ENCODE measurements at regions not wholly inside any gene's neighbourhood (a gene's known extent, or its start where the extent isn't known, plus 50 kb on each side); places are given as distances from the start of the nearest gene placed in this dataset.

DNA sequence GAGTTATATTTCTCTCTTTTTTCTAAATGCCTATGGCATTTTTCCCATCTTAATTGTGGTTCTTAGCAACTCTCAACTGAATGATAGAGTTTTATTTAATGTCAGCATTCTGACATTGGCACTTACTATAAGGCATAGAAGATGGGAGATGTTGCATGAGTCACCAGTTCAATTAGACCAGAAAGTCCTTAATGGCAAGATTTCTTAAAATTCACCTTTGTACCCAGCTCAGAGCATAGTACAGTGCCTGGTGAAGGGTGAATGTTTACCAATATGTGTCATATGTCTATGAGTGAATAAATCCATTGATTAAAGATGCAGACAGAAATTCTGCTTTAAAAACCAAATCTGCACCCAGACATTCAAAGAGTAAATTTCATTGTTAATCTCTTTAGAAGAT is 526.9 kb downstream of the EFNB2 start:
- Histone ChIP-seq H3K9me3 (ENCODE audit: control insufficient read depth, low read depth, low read length) (no peaks in the 10 kb centered on the region), H3K4me3 (ENCODE audit: low read length) (no peak overlapping the region), H3K9ac (ENCODE audit: low read length) (no peak overlapping the region), H3K27ac (ENCODE audit: low read length) (no peak overlapping the region), H3K27me3 (ENCODE audit: control insufficient read depth, insufficient read depth, low read length) (no peaks in the 10 kb centered on the region), H3K4me1 (ENCODE audit: control insufficient read depth, low read depth, low read length) (no peaks in the 10 kb centered on the region), H3K36me3 (ENCODE audit: control insufficient read depth, low read depth, low read length) (no peaks in the 10 kb centered on the region)

DNA sequence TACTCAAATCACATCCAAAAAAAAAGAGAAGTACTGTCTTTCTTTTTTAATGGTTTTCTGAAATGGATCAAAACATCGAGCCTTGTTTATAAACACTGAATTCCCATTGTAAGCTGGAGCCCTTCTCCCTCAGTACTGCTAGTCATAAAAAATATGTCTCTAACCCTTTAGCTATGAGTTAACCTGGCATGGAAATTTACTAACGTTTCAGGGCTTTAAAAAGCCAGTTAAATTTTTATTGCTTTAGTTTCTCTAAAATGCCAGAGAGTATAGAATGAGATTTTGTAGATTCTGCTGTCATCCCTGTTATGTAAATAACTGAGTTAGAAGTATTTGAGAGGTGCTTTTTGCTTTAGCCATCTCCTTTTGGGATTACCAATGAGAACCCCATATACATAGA is 528.3 kb downstream of the EFNB2 start:
- H3K4me3 ChIP-seq (ENCODE audit: low read length), result no peak overlapping the region

GRCh38 chr13:106003651-106004050 is 531.8 kb downstream of the EFNB2 start:
- no peaks in the 10 kb centered on the region for H3K27me3 ChIP-seq (ENCODE audit: control insufficient read depth, insufficient read depth, low read length)
- H3K9ac ChIP-seq (ENCODE audit: low read length), result no peak overlapping the region
- no peaks in the 10 kb centered on the region for H3K9me3 ChIP-seq (ENCODE audit: control insufficient read depth, low read depth, low read length)
- no peak overlapping the region for H3K4me3 ChIP-seq (ENCODE audit: low read length)
- no peaks in the 10 kb centered on the region for H3K36me3 ChIP-seq (ENCODE audit: control insufficient read depth, low read depth, low read length)
- H3K27ac ChIP-seq (ENCODE audit: low read length), result no peak overlapping the region
- no peaks in the 10 kb centered on the region for H3K4me1 ChIP-seq (ENCODE audit: control insufficient read depth, low read depth, low read length)

More for the DNA sequence above, 528.3 kb downstream of the EFNB2 start:
- no peaks in the 10 kb centered on the region for H3K4me1 ChIP-seq (ENCODE audit: control insufficient read depth, low read depth, low read length)
- H3K36me3 ChIP-seq (ENCODE audit: control insufficient read depth, low read depth, low read length), result no peaks in the 10 kb centered on the region
- H3K9ac ChIP-seq (ENCODE audit: low read length), result no peak overlapping the region
- H3K27me3 ChIP-seq (ENCODE audit: control insufficient read depth, insufficient read depth, low read length), result no peaks in the 10 kb centered on the region
- no peak overlapping the region for H3K27ac ChIP-seq (ENCODE audit: low read length)
- no peaks in the 10 kb centered on the region for H3K9me3 ChIP-seq (ENCODE audit: control insufficient read depth, low read depth, low read length)

- H3K4me3 ChIP-seq (ENCODE audit: low read length), result no peak overlapping the region
- no peaks in the 10 kb centered on the region for H3K36me3 ChIP-seq (ENCODE audit: control insufficient read depth, low read depth, low read length)
- H3K9me3 ChIP-seq (ENCODE audit: control insufficient read depth, low read depth, low read length), result no peaks in the 10 kb centered on the region
- no peak overlapping the region for H3K9ac ChIP-seq (ENCODE audit: low read length)
- H3K27me3 ChIP-seq (ENCODE audit: control insufficient read depth, insufficient read depth, low read length), result no peaks in the 10 kb centered on the region
- no peaks in the 10 kb centered on the region for H3K4me1 ChIP-seq (ENCODE audit: control insufficient read depth, low read depth, low read length)
- no peak overlapping the region for H3K27ac ChIP-seq (ENCODE audit: low read length)
Measured at GRCh38 chr13:106001443-106001842, 534.0 kb downstream of the EFNB2 start.

DNA sequence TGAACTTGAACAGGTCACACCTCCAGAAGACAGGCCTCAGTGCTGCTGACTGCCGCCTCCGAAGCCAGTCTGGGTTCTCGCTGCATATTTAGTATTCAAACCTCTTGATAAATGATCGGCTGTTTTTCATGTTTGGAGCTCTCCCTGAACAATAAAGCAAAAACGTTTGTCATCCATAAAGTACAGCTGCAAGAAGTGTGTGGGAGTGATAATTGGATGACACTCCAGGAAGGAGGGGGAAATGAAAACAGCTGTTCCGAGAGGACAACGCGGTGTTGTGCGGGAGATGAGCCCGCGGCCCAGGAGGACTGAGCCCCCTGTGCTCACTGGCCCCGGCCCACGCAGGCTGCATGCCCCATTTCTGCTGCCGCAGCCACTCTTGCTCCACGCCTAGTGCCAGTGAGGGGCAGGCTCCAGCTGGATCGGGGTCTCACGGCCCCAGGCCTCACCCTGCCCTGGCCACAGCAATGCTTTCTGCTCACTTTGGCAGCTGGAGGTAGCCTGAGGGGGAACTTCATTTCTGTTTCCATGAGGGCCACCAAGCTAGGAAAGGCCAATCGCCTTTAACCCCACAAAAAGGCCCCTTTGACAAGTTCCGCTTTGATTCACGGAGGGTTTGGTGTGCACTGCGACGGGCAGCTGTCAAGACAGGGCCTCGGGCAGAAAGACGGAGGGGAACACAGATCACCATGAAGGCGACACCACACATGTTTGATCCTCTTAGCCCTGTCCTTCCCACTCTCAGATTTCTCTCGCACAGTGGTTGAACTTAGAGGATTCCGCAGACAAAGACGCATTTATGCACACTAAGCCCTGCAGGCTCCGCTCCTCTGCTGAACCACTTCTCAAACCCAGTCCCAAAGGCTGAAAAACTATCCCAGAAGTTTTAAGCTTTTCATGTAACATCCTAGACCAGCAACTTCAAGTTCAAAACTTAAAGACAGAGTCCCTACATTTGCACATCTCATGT is 537.6 kb downstream of the EFNB2 start:
- Histone ChIP-seq H3K9me3 (ENCODE audit: control insufficient read depth, low read depth, low read length) (no peaks in the 10 kb centered on the region), H3K9ac (ENCODE audit: low read length) (no peak overlapping the region), H3K27me3 (ENCODE audit: control insufficient read depth, insufficient read depth, low read length) (no peaks in the 10 kb centered on the region), H3K4me1 (ENCODE audit: control insufficient read depth, low read depth, low read length) (no peaks in the 10 kb centered on the region), H3K4me3 (ENCODE audit: low read length) (no peak overlapping the region), H3K27ac (ENCODE audit: low read length) (no peak overlapping the region), H3K36me3 (ENCODE audit: control insufficient read depth, low read depth, low read length) (no peaks in the 10 kb centered on the region)

DNA sequence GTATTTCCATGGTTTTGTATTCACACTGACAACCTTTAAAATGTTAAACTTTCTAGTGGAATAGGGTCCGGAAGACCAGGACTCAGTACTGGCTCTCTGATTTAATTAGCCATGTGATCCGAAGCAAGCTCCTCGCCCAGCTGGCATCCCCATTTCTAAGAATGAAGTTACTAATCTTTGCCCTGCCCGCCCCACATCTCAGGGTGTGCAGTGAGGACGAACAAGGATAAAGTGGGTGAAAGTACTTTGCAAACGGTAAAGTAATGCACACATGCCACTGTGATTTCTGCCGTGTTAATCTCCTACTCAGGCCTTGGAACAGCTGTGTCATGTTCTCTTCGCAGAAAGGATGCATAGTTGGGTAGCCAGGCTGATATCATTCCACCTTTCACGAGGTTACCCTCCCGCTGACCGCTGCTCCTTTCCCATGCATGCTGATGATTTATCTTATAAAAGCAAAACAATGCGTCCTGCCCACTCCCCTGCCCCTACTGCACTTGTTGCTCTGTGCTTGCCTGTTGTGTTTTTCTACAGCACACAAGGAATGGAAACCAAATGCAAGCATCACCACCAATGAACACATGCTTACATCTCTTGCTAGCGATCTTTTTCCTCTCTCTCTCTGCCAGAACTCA is 539.0 kb downstream of the EFNB2 start:
- no peaks in the 10 kb centered on the region for H3K36me3 ChIP-seq (ENCODE audit: control insufficient read depth, low read depth, low read length)
- no peaks in the 10 kb centered on the region for H3K4me1 ChIP-seq (ENCODE audit: control insufficient read depth, low read depth, low read length)
- no peak overlapping the region for H3K27ac ChIP-seq (ENCODE audit: low read length)
- no peaks in the 10 kb centered on the region for H3K27me3 ChIP-seq (ENCODE audit: control insufficient read depth, insufficient read depth, low read length)
- H3K9ac ChIP-seq (ENCODE audit: low read length), result no peak overlapping the region
- no peaks in the 10 kb centered on the region for H3K9me3 ChIP-seq (ENCODE audit: control insufficient read depth, low read depth, low read length)
- H3K4me3 ChIP-seq (ENCODE audit: low read length), result no peak overlapping the region

DNA sequence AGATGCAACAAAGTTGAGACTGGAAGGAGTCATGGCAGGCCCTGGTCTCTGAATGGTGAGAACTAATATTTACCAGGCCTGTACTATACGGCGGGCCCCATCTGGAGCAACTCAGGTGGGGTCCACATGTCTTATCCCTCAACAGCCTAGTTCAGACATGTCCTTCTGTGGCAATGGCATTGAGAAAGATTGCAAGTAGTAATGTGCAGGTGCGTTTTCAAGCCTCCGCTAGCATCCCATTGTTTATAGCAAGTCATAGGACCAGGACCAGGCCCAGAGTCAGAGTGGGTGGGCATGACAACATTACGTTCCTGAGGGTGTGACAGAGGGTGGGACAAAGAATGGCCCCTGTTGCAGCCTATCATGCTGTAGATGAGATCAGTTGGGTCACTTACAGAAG is 541.1 kb downstream of the EFNB2 start:
- Histone ChIP-seq H3K9me3 (ENCODE audit: control insufficient read depth, low read depth, low read length) (no peaks in the 10 kb centered on the region), H3K4me3 (ENCODE audit: low read length) (no peak overlapping the region), H3K27me3 (ENCODE audit: control insufficient read depth, insufficient read depth, low read length) (no peaks in the 10 kb centered on the region), H3K27ac (ENCODE audit: low read length) (no peak overlapping the region), H3K36me3 (ENCODE audit: control insufficient read depth, low read depth, low read length) (no peaks in the 10 kb centered on the region), H3K4me1 (ENCODE audit: control insufficient read depth, low read depth, low read length) (no peaks in the 10 kb centered on the region), H3K9ac (ENCODE audit: low read length) (no peak overlapping the region)

- no peak overlapping the region for H3K9ac ChIP-seq (ENCODE audit: low read length)
- H3K27me3 ChIP-seq (ENCODE audit: control insufficient read depth, insufficient read depth, low read length), result no peaks in the 10 kb centered on the region
- H3K4me3 ChIP-seq (ENCODE audit: low read length), result no peak overlapping the region
- no peaks in the 10 kb centered on the region for H3K9me3 ChIP-seq (ENCODE audit: control insufficient read depth, low read depth, low read length)
- H3K4me1 ChIP-seq (ENCODE audit: control insufficient read depth, low read depth, low read length), result no peaks in the 10 kb centered on the region
- H3K36me3 ChIP-seq (ENCODE audit: control insufficient read depth, low read depth, low read length), result no peaks in the 10 kb centered on the region
- H3K27ac ChIP-seq (ENCODE audit: low read length), result no peak overlapping the region
Measured at GRCh38 chr13:105991622-105992277, 543.7 kb downstream of the EFNB2 start.

GRCh38 chr13:105991131-105991530 is 544.3 kb downstream of the EFNB2 start:
- no peak overlapping the region for H3K27ac ChIP-seq (ENCODE audit: low read length)
- H3K36me3 ChIP-seq (ENCODE audit: control insufficient read depth, low read depth, low read length), result no peaks in the 10 kb centered on the region

DNA sequence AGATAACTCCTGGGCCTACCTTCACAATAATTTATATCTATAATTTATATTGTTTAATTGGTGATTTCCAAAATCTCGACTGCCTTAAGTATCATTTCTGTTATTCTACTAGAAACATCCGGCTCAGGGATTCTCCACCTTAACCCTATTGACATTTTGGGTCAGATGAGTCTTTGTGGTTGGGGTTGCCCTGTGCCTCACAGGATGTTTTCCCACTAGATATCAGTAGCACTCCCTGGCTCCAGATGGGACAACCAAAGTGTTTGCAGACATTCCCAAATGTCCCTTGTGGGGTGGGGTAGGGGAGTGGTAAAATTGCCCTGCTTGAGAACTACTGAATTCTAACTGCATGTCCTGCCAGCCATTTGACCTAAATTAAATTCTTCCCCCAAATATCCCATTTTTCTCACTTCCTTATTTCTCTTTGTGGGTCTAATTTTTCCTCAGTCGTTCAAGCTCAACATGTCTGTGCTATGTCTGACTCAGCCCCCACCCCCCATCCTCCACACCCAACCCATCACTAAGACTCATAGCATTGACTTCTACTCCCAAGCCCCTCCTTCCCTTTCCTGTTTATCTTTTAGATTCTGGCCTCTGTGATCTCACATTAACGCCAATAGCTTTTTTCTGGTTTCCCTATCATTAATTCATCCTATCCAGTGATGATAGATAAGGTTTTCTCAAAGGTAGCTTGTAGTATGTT is 545.1 kb downstream of the EFNB2 start:
- no peak overlapping the region for H3K27ac ChIP-seq (ENCODE audit: low read length)
- no peaks in the 10 kb centered on the region for H3K9me3 ChIP-seq (ENCODE audit: control insufficient read depth, low read depth, low read length)
- H3K36me3 ChIP-seq (ENCODE audit: control insufficient read depth, low read depth, low read length), result no peaks in the 10 kb centered on the region
- H3K4me1 ChIP-seq (ENCODE audit: control insufficient read depth, low read depth, low read length), result no peaks in the 10 kb centered on the region
- H3K4me3 ChIP-seq (ENCODE audit: low read length), result no peak overlapping the region
- H3K27me3 ChIP-seq (ENCODE audit: control insufficient read depth, insufficient read depth, low read length), result no peaks in the 10 kb centered on the region
- H3K9ac ChIP-seq (ENCODE audit: low read length), result no peak overlapping the region

More at GRCh38 chr13:105991131-105991530, 544.3 kb downstream of the EFNB2 start:
- Histone ChIP-seq H3K4me1 (ENCODE audit: control insufficient read depth, low read depth, low read length) (no peaks in the 10 kb centered on the region), H3K4me3 (ENCODE audit: low read length) (no peak overlapping the region), H3K9me3 (ENCODE audit: control insufficient read depth, low read depth, low read length) (no peaks in the 10 kb centered on the region), H3K9ac (ENCODE audit: low read length) (no peak overlapping the region), H3K27me3 (ENCODE audit: control insufficient read depth, insufficient read depth, low read length) (no peaks in the 10 kb centered on the region)

GRCh38 chr13:105984646-105985045 is 550.8 kb downstream of the EFNB2 start:
- no peak overlapping the region for H3K9ac ChIP-seq (ENCODE audit: low read length)
- no peak overlapping the region for H3K4me3 ChIP-seq (ENCODE audit: low read length)
- no peaks in the 10 kb centered on the region for H3K9me3 ChIP-seq (ENCODE audit: control insufficient read depth, low read depth, low read length)
- no peaks in the 10 kb centered on the region for H3K36me3 ChIP-seq (ENCODE audit: control insufficient read depth, low read depth, low read length)
- no peaks in the 10 kb centered on the region for H3K27me3 ChIP-seq (ENCODE audit: control insufficient read depth, insufficient read depth, low read length)
- no peaks in the 10 kb centered on the region for H3K4me1 ChIP-seq (ENCODE audit: control insufficient read depth, low read depth, low read length)
- H3K27ac ChIP-seq (ENCODE audit: low read length), result no peak overlapping the region
